Stimulated activated CD4-positive, alpha-beta T cell treated with anti-CD3 and anti-CD28 coated beads, Interleukin-12 subunit alpha, Interleukin-12 subunit beta, amount 100 ng/mL, for 4 hours (primary cell): ENCODE measurements at regions not wholly inside any gene's neighbourhood (a gene's known extent, or its start where the extent isn't known, plus 50 kb on each side); places are given as distances from the start of the nearest gene placed in this dataset.
"Not testable (repeated sequence)": the region's sequence is repeated elsewhere in the genome, so short reads cannot be mapped to it uniquely, and the experiment has no call there.

Experiments used
- DNase-seq: peaks from one replicate; pipeline ENCODE4 v3.0.0-alpha.2; 2020

- DNase-seq, result no peak
Measured at GRCh38 chr10:105598207-105598606, 957.1 kb downstream of the SORCS3 start.

- no peak for DNase-seq
Measured at GRCh38 chr10:105597312-105597711, 956.2 kb downstream of the SORCS3 start.

GRCh38 chr10:105596749-105597148 is 955.7 kb downstream of the SORCS3 start:
- no peak for DNase-seq

- DNase-seq, result no peak
Measured at GRCh38 chr10:105594296-105594695, 953.2 kb downstream of the SORCS3 start.

- DNase-seq, result no peak
Measured at GRCh38 chr10:105592468-105592867, 951.4 kb downstream of the SORCS3 start.

- no peak for DNase-seq
Measured at GRCh38 chr10:105586451-105587098, 945.5 kb downstream of the SORCS3 start.

- DNase-seq, result no peak
Measured at GRCh38 chr10:105585753-105586152, 944.7 kb downstream of the SORCS3 start.

GRCh38 chr10:105585171-105585570 is 944.1 kb downstream of the SORCS3 start:
- DNase-seq, result no peak

GRCh38 chr10:105579112-105579511 is 938.0 kb downstream of the SORCS3 start:
- DNase-seq, result no peak

GRCh38 chr10:105577865-105578607 is 936.9 kb downstream of the SORCS3 start:
- DNase-seq, result no peak

GRCh38 chr10:105559333-105560097 is 918.4 kb downstream of the SORCS3 start:
- no peak for DNase-seq

- not testable (repeated sequence) for DNase-seq
Measured at GRCh38 chr10:105550453-105550852, 909.4 kb downstream of the SORCS3 start.

GRCh38 chr10:105549731-105550130 is 908.6 kb downstream of the SORCS3 start:
- DNase-seq, result no peak

- no peak for DNase-seq
Measured at GRCh38 chr10:105545101-105545500, 904.0 kb downstream of the SORCS3 start.

- no peak for DNase-seq
Measured at GRCh38 chr10:105540381-105540780, 899.3 kb downstream of the SORCS3 start.

- DNase-seq, result no peak
Measured at GRCh38 chr10:105538874-105539273, 897.8 kb downstream of the SORCS3 start.

GRCh38 chr10:105535478-105535877 is 894.4 kb downstream of the SORCS3 start:
- DNase-seq, result no peak

- DNase-seq, result no peak
Measured at GRCh38 chr10:105534086-105534485, 893.0 kb downstream of the SORCS3 start.

- DNase-seq, result no peak
Measured at GRCh38 chr10:105516511-105516910, 875.4 kb downstream of the SORCS3 start.

GRCh38 chr10:105514106-105514505 is 873.0 kb downstream of the SORCS3 start:
- DNase-seq, result no peak

GRCh38 chr10:105509517-105509916 is 868.4 kb downstream of the SORCS3 start:
- no peak for DNase-seq

GRCh38 chr10:105506262-105506661 is 865.2 kb downstream of the SORCS3 start:
- no peak for DNase-seq

GRCh38 chr10:105503714-105504113 is 862.6 kb downstream of the SORCS3 start:
- no peak for DNase-seq

- no peak for DNase-seq
Measured at GRCh38 chr10:105502058-105502457, 861.0 kb downstream of the SORCS3 start.
